Sigmoid colon (tissue), 6 donors: ENCODE measurements at regions not wholly inside any gene's neighbourhood (a gene's known extent, or its start where the extent isn't known, plus 50 kb on each side); places are given as distances from the start of the nearest gene placed in this dataset.

Experiments used
- DNase-seq: peaks from one replicate; pipeline ENCODE4 v3.0.0-alpha.2; 2019
- H3K27ac ChIP-seq, 4 donors: fragments of 200-600 bp; sonication (generic); one replicate each; pipeline ENCODE4 v1.5.1; 2016 to 2019; ENCODE audit warnings: mild to moderate bottlenecking in 1 of 4
- H3K27me3 ChIP-seq, 3 donors: fragments of 200-600 bp; sonication (generic); one replicate each; pipeline ENCODE4 v1.5.1; 2019; ENCODE audit warnings: mild to moderate bottlenecking in 1 of 3
- H3K36me3 ChIP-seq, 4 donors: fragments of 200-600 bp; sonication (generic); one replicate each; pipeline ENCODE4 v1.5.1; 2016 to 2019
- H3K4me1 ChIP-seq, 4 donors: fragments of 200-600 bp; sonication (generic); one replicate each; pipeline ENCODE4 v1.5.1; 2017 to 2019
- H3K4me3 ChIP-seq, 4 donors: fragments of 200-600 bp; sonication (generic); one replicate each; pipeline ENCODE4 v1.5.1; 2017 to 2019; ENCODE audit warnings: mild to moderate bottlenecking in 2 of 4, moderate library complexity in 1 of 4
- H3K9me3 ChIP-seq, 4 donors: fragments of 200-600 bp in 3 of 4; sonication (generic) in 3 of 4; one replicate each; pipeline versions ENCODE4 v1.5.1 to v1.6.1; 2013 to 2019
- EP300 ChIP-seq, 4 donors: sonication (generic); formaldehyde crosslinking; IDR thresholded peaks; one replicate each; pipeline ENCODE4 v1.6.1; 2017; ENCODE audit warnings: antibody characterized with exemption in 4 of 4
- POLR2A ChIP-seq, 2 donors: fragments of 450-650 bp; IDR thresholded peaks; one replicate each; pipeline ENCODE4 v1.6.1; 2016; ENCODE audit warnings: antibody characterized with exemption in 2 of 2, mild to moderate bottlenecking in 2 of 2, moderate library complexity in 2 of 2
- POLR2AphosphoS5 ChIP-seq, 4 donors: sonication (generic); formaldehyde crosslinking; IDR thresholded peaks; one replicate each; pipeline ENCODE4 v1.6.1; 2017; ENCODE audit warnings: antibody characterized with exemption in 4 of 4
- WGBS, 2 donors: extraction: QIAGEN DNeasy Blood & Tissue Kit; methylation state at CpG; one replicate each; pipeline ENCODE4 v1.1.7; 2013; 5-methylcytosine and 5-hydroxymethylcytosine counted together
- intact Hi-C: fragments of 100-400 bp; cut with DNase I; formaldehyde crosslinking; loops from one replicate; pipeline ENCODE4 v1.15.1; 2023
- TF ChIP-seq, protein P1 (sequence below), 4 experiments: fragments of 450-650 bp in 3 of 4; fragments of 200-600 bp in 1 of 4; IDR thresholded peaks; one replicate each; pipeline ENCODE4 v1.5.1; 2016 to 2019; ENCODE audit warnings: antibody characterized with exemption in 4 of 4, mild to moderate bottlenecking in 3 of 4, moderate library complexity in 2 of 4
- donor health status: healthy with polysubstance abuse.
- donor health status: healthy.

DNA sequence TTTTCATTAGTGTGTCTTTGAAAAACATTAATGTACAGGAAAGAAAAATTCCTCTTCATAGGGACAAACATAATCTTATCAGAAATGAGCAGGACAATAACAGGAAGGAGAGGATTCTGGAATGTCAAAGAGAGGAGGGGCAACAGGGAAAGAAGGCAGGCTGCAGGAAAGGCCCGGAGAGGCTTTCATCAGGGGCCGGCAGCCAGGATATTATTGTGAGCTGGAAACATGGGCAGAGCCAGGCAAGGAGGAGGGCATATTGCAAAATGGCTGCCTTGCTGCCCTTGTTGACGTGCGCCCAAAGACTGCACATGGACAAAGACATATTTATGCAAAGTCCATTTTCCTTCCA lies 433.7 kb downstream of the ETS1 start:
- 83 to 88% methylated on average over 4 of the region's 4 CpGs for WGBS, 2 donors
- no peaks in the 10 kb centered on the region for H3K36me3 ChIP-seq
- no peak for TF ChIP-seq POLR2A (IDR thresholded peaks at IDR 0.05)
- TF ChIP-seq, protein P1, sequence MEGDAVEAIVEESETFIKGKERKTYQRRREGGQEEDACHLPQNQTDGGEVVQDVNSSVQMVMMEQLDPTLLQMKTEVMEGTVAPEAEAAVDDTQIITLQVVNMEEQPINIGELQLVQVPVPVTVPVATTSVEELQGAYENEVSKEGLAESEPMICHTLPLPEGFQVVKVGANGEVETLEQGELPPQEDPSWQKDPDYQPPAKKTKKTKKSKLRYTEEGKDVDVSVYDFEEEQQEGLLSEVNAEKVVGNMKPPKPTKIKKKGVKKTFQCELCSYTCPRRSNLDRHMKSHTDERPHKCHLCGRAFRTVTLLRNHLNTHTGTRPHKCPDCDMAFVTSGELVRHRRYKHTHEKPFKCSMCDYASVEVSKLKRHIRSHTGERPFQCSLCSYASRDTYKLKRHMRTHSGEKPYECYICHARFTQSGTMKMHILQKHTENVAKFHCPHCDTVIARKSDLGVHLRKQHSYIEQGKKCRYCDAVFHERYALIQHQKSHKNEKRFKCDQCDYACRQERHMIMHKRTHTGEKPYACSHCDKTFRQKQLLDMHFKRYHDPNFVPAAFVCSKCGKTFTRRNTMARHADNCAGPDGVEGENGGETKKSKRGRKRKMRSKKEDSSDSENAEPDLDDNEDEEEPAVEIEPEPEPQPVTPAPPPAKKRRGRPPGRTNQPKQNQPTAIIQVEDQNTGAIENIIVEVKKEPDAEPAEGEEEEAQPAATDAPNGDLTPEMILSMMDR (IDR thresholded peaks at IDR 0.05) = no peak
- no peak for TF ChIP-seq POLR2AphosphoS5 (IDR thresholded peaks at IDR 0.05)
- no peak for TF ChIP-seq EP300 (IDR thresholded peaks at IDR 0.05)
- no peaks in the 10 kb centered on the region for H3K9me3 ChIP-seq
- intact Hi-C loops = no loop called here
- H3K4me1 ChIP-seq = no peaks in the 10 kb centered on the region
- H3K27me3 ChIP-seq = no peaks in the 10 kb centered on the region
- H3K4me3 ChIP-seq = no peak overlapping the region
- no peak for DNase-seq
- H3K27ac ChIP-seq = no peak overlapping the region

GRCh38 chr11:128152796-128153696 lies 434.3 kb downstream of the ETS1 start:
- TF ChIP-seq, protein P1 (IDR thresholded peaks at IDR 0.05) = no peak
- TF ChIP-seq EP300 (IDR thresholded peaks at IDR 0.05) (no peak), POLR2A (IDR thresholded peaks at IDR 0.05) (no peak), POLR2AphosphoS5 (IDR thresholded peaks at IDR 0.05) (no peak)
- Histone ChIP-seq H3K27ac (no peak overlapping the region), H3K9me3 (no peaks in the 10 kb centered on the region), H3K36me3 (no peaks in the 10 kb centered on the region), H3K4me3 (no peak overlapping the region), H3K4me1 (no peaks in the 10 kb centered on the region), H3K27me3 (no peaks in the 10 kb centered on the region)
- 77 to 82% methylated on average over 6 of the region's 6 CpGs for WGBS, 2 donors
- intact Hi-C loops = no loop called here
- no peak for DNase-seq

DNA sequence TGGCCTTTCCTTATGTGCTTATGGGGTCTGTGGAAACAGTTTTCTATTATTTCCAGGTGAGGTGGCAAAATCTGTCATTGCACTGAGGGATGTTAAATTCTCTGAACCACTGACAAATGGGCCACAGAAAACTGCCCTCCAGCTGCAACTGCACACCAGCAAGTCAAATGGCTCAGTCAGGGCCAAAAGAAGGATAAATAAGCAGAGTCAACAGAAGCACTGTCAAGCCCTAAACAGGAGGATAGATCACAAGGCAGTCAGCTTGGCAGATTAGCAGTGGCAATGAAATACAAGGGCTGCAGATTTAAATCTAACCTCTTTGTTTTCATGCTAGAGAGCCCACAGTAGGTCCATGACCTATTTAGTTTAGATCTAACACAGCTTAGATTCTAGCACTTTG lies 435.6 kb downstream of the ETS1 start:
- Histone ChIP-seq H3K27ac (no peak overlapping the region), H3K36me3 (no peaks in the 10 kb centered on the region), H3K9me3 (no peaks in the 10 kb centered on the region), H3K4me3 (no peak overlapping the region), H3K4me1 (peaks cover 0 to 8% (median 7%) of the 10 kb centered on the region in 4 donors), H3K27me3 (no peaks in the 10 kb centered on the region)
- intact Hi-C loops = no loop called here
- TF ChIP-seq POLR2A (IDR thresholded peaks at IDR 0.05) = no peak
- no peak for TF ChIP-seq POLR2AphosphoS5 (IDR thresholded peaks at IDR 0.05)
- TF ChIP-seq EP300 (IDR thresholded peaks at IDR 0.05) = no peak
- DNase-seq = no peak

DNA sequence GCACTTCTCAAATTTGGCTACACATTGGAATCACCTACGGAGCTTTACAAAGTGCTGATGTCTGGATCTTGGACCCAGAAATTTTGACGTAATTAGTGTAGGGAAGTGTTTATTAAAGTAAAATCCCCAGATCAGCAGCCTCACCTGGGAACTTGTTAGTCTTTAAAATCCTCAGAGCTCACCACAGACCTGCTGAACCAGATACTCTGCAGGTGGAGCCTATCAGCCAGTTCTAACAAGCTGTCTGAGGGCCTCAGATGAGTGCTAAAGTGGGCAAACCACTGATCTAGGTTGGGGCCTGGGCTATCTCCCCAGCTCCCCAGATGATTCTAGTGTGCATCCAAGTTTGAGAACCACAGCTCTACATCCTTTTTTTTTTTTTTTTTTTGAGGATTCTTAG lies 436.0 kb downstream of the ETS1 start:
- Histone ChIP-seq H3K27me3 (no peaks in the 10 kb centered on the region), H3K4me1 (peaks cover 0 to 8% (median 8%) of the 10 kb centered on the region in 4 donors), H3K27ac (no peak overlapping the region), H3K4me3 (no peak overlapping the region), H3K9me3 (no peaks in the 10 kb centered on the region), H3K36me3 (no peaks in the 10 kb centered on the region)
- intact Hi-C loops = no loop called here
- no peak for DNase-seq
- TF ChIP-seq, protein P1 (IDR thresholded peaks at IDR 0.05) = no peak
- no peak for TF ChIP-seq POLR2A (IDR thresholded peaks at IDR 0.05)
- TF ChIP-seq POLR2AphosphoS5 (IDR thresholded peaks at IDR 0.05) = no peak
- TF ChIP-seq EP300 (IDR thresholded peaks at IDR 0.05) = no peak
- WGBS, 2 donors = 95 to 96% methylated on average over 2 of the region's 2 CpGs

DNA sequence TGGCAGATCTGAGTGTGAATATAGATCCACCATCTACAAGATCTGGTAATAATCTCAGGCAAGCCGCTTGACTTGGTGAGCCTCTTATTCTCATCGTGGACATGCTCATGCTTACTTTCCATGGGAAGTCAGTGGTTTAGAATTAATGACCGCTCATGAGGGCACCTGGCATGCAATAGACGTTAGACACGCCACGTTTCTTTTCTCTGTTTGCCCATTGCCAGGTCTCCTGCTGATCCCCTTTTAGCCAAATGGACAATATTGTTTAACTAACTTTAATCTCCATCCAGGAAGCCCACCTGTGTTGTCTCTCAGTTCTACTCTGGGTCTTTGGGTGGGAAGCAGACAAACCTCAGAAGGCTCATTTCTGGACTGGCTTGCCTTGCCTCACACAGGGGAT lies 439.1 kb downstream of the ETS1 start:
- intact Hi-C loops = no loop called here
- H3K9me3 ChIP-seq = no peaks in the 10 kb centered on the region
- no peak overlapping the region for H3K27ac ChIP-seq
- no peaks in the 10 kb centered on the region for H3K36me3 ChIP-seq
- H3K4me3 ChIP-seq = no peak overlapping the region
- H3K4me1 ChIP-seq = peaks cover 0 to 8% (median 8%) of the 10 kb centered on the region in 4 donors
- TF ChIP-seq, protein P1 (IDR thresholded peaks at IDR 0.05) = no peak
- TF ChIP-seq POLR2AphosphoS5 (IDR thresholded peaks at IDR 0.05) (no peak), EP300 (IDR thresholded peaks at IDR 0.05) (no peak), POLR2A (IDR thresholded peaks at IDR 0.05) (no peak)
- 93 to 95% methylated on average over 6 of the region's 6 CpGs for WGBS, 2 donors
- H3K27me3 ChIP-seq = no peaks in the 10 kb centered on the region
- no peak for DNase-seq
